Heart left ventricle (tissue), 16 donors: ENCODE measurements at regions not wholly inside any gene's neighbourhood (a gene's known extent, or its start where the extent isn't known, plus 50 kb on each side); places are given as distances from the start of the nearest gene placed in this dataset.

Source experiments
- ATAC-seq, 4 donors: fragments of 200-7000 bp; cut with Tn5 transposase; one replicate each; pipeline ENCODE4 v1.9.1; 2020 to 2022; ENCODE audit warnings: moderate library complexity in 4 of 4, mild to moderate bottlenecking in 3 of 4, moderate number of reproducible peaks in 1 of 4
- DNase-seq, 5 donors: peaks; one replicate each; pipeline ENCODE4 v3.0.0-alpha.2; 2020
- H3K27ac ChIP-seq, 12 donors: fragments of 200-600 bp; sonication (generic) in 4 of 12; one replicate each; pipeline versions ENCODE4 v1.5.0 to v1.8.0; 2016 to 2022; ENCODE audit warnings: mild to moderate bottlenecking in 2 of 12
- H3K27me3 ChIP-seq, 9 donors: fragments of 200-600 bp; sonication (generic) in 2 of 9; one replicate each; pipeline versions ENCODE4 v1.5.1 to v1.8.0; 2016 to 2022; ENCODE audit warnings: mild to moderate bottlenecking in 3 of 9
- H3K36me3 ChIP-seq, 9 donors: fragments of 200-600 bp; sonication (generic) in 2 of 9; one replicate each; pipeline versions ENCODE4 v1.5.0 to v1.8.0; 2018 to 2022; ENCODE audit warnings: mild to moderate bottlenecking in 2 of 9
- H3K4me1 ChIP-seq, 12 donors: fragments of 200-600 bp; sonication (generic) in 4 of 12; one replicate each; pipeline versions ENCODE4 v1.5.0 to v1.8.0; 2016 to 2022; ENCODE audit warnings: mild to moderate bottlenecking in 3 of 12
- H3K4me3 ChIP-seq, 12 donors: fragments of 200-600 bp; sonication (generic) in 4 of 12; one replicate each; pipeline versions ENCODE4 v1.5.0 to v1.8.0; 2017 to 2022; ENCODE audit warnings: mild to moderate bottlenecking in 9 of 12, moderate library complexity in 4 of 12
- H3K9me3 ChIP-seq, 12 donors: fragments of 200-600 bp; sonication (generic) in 4 of 12; one replicate each; pipeline versions ENCODE4 v1.5.0 to v1.8.0; 2016 to 2022; ENCODE audit warnings: mild to moderate bottlenecking in 1 of 12
- CTCF ChIP-seq, 12 donors: fragments of 200-600 bp; sonication (generic) in 4 of 12; IDR thresholded peaks; one replicate each; pipeline versions ENCODE4 v1.5.0 to v1.8.0; 2018 to 2022; ENCODE audit warnings: antibody characterized with exemption in 12 of 12, mild to moderate bottlenecking in 5 of 12
- POLR2A ChIP-seq, 2 donors: fragments of 450-650 bp; IDR thresholded peaks; one replicate each; pipeline ENCODE4 v1.6.1; 2017; ENCODE audit warnings: antibody characterized with exemption in 2 of 2, mild to moderate bottlenecking in 2 of 2, moderate library complexity in 2 of 2
- WGBS, 4 donors: extraction: QIAGEN DNeasy Blood & Tissue Kit in 2 of 4; methylation state at CpG; one replicate each; pipeline versions ENCODE4 v1.1.5 to v1.1.7; 2013 to 2018; 5-methylcytosine and 5-hydroxymethylcytosine counted together
- intact Hi-C, 10 donors: fragments of 100-400 bp; cut with DNase I; formaldehyde crosslinking; loops; one replicate each; pipeline versions ENCODE4 v1.11.1 to v1.14.2; 2022
- donor health status: ischemic (EF 13 %, LVEDD 7.1; RV severe dilation, severe dysfunction).
- donor health status: healthy with polysubstance abuse.
- donor health status: DM: no; HTN: yes; CAD: no.
- donor health status: DM: no; HTN: no; CAD: no.
- donor health status: ischemic (EF 25% LVEDD 6.9; RV normal size, moderate dysfunction).
- donor health status: ischemic (EF 25% LVEDD 5.7; RV mildly dilated, moderate dysfunction).
- donor health status: healthy.
- donor health status: DM: yes; HTN: yes; CAD: no.
- donor health status: ischemic (EF 35%, LVEDD 5.7; RV mildly dilated, moderate dysfunction).
- donor health status: nonischemic (EF 11% LVEDD 7.7; RV severe dilation, severe dysfunction).
- donor health status: DM: yes; HTN: yes; CAD: no.
- donor health status: PGD.
- donor health status: ischemic (EF 29% LVEDD 5.4; RV normal size, mild dysfunction).
- donor health status: nonischemic (EF 23%, LVEDD 6.1; RV moderate dilation, normal function).

- H3K27me3 ChIP-seq, result peaks cover 0 to 17% (median 0%) of the 10 kb centered on the region in 9 donors
- no peaks in the 10 kb centered on the region for H3K9me3 ChIP-seq
- no peaks in the 10 kb centered on the region for H3K36me3 ChIP-seq
- 11 to 42% (median 21%) methylated on average over 2 of the region's 2 CpGs for WGBS, 4 donors
- DNase-seq, result no peak
- TF ChIP-seq CTCF (IDR thresholded peaks at IDR 0.05), result no peak
- no peak for TF ChIP-seq POLR2A (IDR thresholded peaks at IDR 0.05)
- H3K4me3 ChIP-seq, result no peak overlapping the region
- no peak overlapping the region for H3K27ac ChIP-seq
- ATAC-seq, result no peak
- intact Hi-C loops, result loop anchor here in 1 of 10 donors (10.0 kb wide), 1 partner anchor 71 kb away; no protein-coding TSS in a partner anchor
- no peaks in the 10 kb centered on the region for H3K4me1 ChIP-seq
These were observed 140.1 kb upstream of the ZNF92 start for GRCh38 chr7:65233409-65234034.

- Histone ChIP-seq H3K4me3 (no peak overlapping the region), H3K4me1 (no peaks in the 10 kb centered on the region), H3K27me3 (peaks cover 0 to under 1% (median 0%) of the 10 kb centered on the region in 9 donors), H3K36me3 (no peaks in the 10 kb centered on the region), H3K27ac (no peak overlapping the region), H3K9me3 (no peaks in the 10 kb centered on the region)
- no peak for DNase-seq
- intact Hi-C loops, result loop anchor here in 1 of 10 donors (10.0 kb wide), 1 partner anchor 75 kb away; no protein-coding TSS in a partner anchor
- no peak for ATAC-seq
- no peak for TF ChIP-seq POLR2A (IDR thresholded peaks at IDR 0.05)
- 78 to 90% (median 83%) methylated on average over 1 of the region's 1 CpG for WGBS, 4 donors
These were observed 143.4 kb upstream of the ZNF92 start for GRCh38 chr7:65230231-65230630.

GRCh38 chr7:65225422-65226006, 148.1 kb upstream of the ZNF92 start:
- Histone ChIP-seq H3K9me3 (no peaks in the 10 kb centered on the region), H3K27me3 (no peaks in the 10 kb centered on the region), H3K36me3 (no peaks in the 10 kb centered on the region), H3K4me3 (no peak overlapping the region), H3K27ac (no peak overlapping the region), H3K4me1 (no peaks in the 10 kb centered on the region)
- no peak for ATAC-seq
- intact Hi-C loops, result loop anchor here in 1 of 10 donors (10.0 kb wide), 1 partner anchor 79 kb away; no protein-coding TSS in a partner anchor
- WGBS, 4 donors, result 93 to 96% (median 95%) methylated on average over 6 of the region's 6 CpGs
- DNase-seq, result no peak
- TF ChIP-seq CTCF (IDR thresholded peaks at IDR 0.05) (no peak), POLR2A (IDR thresholded peaks at IDR 0.05) (no peak)

- Histone ChIP-seq H3K36me3 (no peaks in the 10 kb centered on the region), H3K27ac (no peak overlapping the region), H3K27me3 (no peaks in the 10 kb centered on the region), H3K4me1 (no peaks in the 10 kb centered on the region), H3K4me3 (no peak overlapping the region), H3K9me3 (no peaks in the 10 kb centered on the region)
- DNase-seq (no peak), ATAC-seq (no peak)
- intact Hi-C loops, result loop anchor here in 2 of 10 donors (5.0 to 10.0 kb wide), 2 partner anchors 82 to 270 kb away; no protein-coding TSS in a partner anchor
- 82 to 90% (median 88%) methylated on average over 4 of the region's 4 CpGs for WGBS, 4 donors
- TF ChIP-seq POLR2A (IDR thresholded peaks at IDR 0.05), result no peak
These were observed 151.0 kb upstream of the ZNF92 start for GRCh38 chr7:65222655-65223054.

GRCh38 chr7:65221683-65222082, 152.0 kb upstream of the ZNF92 start:
- H3K9me3 ChIP-seq, result no peaks in the 10 kb centered on the region
- ATAC-seq, result no peak
- no peaks in the 10 kb centered on the region for H3K36me3 ChIP-seq
- no peaks in the 10 kb centered on the region for H3K27me3 ChIP-seq
- TF ChIP-seq POLR2A (IDR thresholded peaks at IDR 0.05) (no peak), CTCF (IDR thresholded peaks at IDR 0.05) (no peak)
- WGBS, 4 donors, result 89 to 92% (median 92%) methylated on average over 3 of the region's 3 CpGs
- no peak overlapping the region for H3K27ac ChIP-seq
- intact Hi-C loops, result loop anchor here in 2 of 10 donors (5.0 to 10.0 kb wide), 2 partner anchors 83 to 269 kb away; no protein-coding TSS in a partner anchor
- no peaks in the 10 kb centered on the region for H3K4me1 ChIP-seq
- H3K4me3 ChIP-seq, result no peak overlapping the region
- no peak for DNase-seq
